K562 (cell line): ENCODE measurements at regions not wholly inside any gene's neighbourhood (a gene's known extent, or its start where the extent isn't known, plus 50 kb on each side); places are given as distances from the start of the nearest gene placed in this dataset.

Experiments used
- AFF1 ChIP-seq, 2 experiments: fragments of 450-650 bp; IDR thresholded peaks; 2 replicates each; pipeline ENCODE4 v1.6.1; 2018; ENCODE audit warnings: mild to moderate bottlenecking in 2 of 2, low read depth in 1 of 2; ENCODE audit not compliant: partially characterized antibody in 2 of 2
- BCLAF1 ChIP-seq, 2 experiments: fragments of 450-650 bp in 1 of 2; IDR thresholded peaks; 2 replicates each; pipeline ENCODE4 v1.6.1; 2011 to 2017; ENCODE audit warnings: low read depth in 2 of 2, antibody characterized with exemption in 1 of 2, borderline replicate concordance in 1 of 2, low read length in 1 of 2, mild to moderate bottlenecking in 1 of 2, mixed read lengths in 1 of 2; ENCODE audit not compliant: control insufficient read depth in 1 of 2
- CHD2 ChIP-seq: IDR thresholded peaks from 2 replicates; pipeline ENCODE4 v1.6.1; 2011; ENCODE audit warnings: low read depth, low read length
- EP400 ChIP-seq: fragments of 450-650 bp; IDR thresholded peaks from 2 replicates; pipeline ENCODE4 v1.6.1; 2017; ENCODE audit warnings: antibody characterized with exemption, mild to moderate bottlenecking, moderate library complexity
- ESRRA ChIP-seq: fragments of 450-650 bp; IDR thresholded peaks from 2 replicates; pipeline ENCODE4 v1.6.1; 2014; ENCODE audit warnings: low read depth, mild to moderate bottlenecking, moderate library complexity, borderline replicate concordance
- GABPA ChIP-seq: fragments of 200-800 bp; sonication (Bioruptor generic); conservative IDR thresholded peaks from 2 replicates; pipeline ENCODE4 v1.6.1; 2016; ENCODE audit warnings: low read depth, missing genetic modification characterization, missing compliant biosample characterization
- HDAC6 ChIP-seq: IDR thresholded peaks from 2 replicates; pipeline ENCODE4 v1.6.1; 2012; ENCODE audit warnings: low read depth, mild to moderate bottlenecking, control low read depth, inconsistent platforms, low read length, moderate library complexity
- HMGXB4 ChIP-seq: sonication (generic); formaldehyde crosslinking; IDR thresholded peaks from 2 replicates; pipeline ENCODE4 v1.8.1; 2023; ENCODE audit warnings: mild to moderate bottlenecking, missing genetic modification reagents
- LEF1 ChIP-seq: fragments of 450-650 bp; IDR thresholded peaks from 2 replicates; pipeline ENCODE4 v1.6.1; 2016; ENCODE audit warnings: mild to moderate bottlenecking
- NCOA1 ChIP-seq: fragments of 450-650 bp; IDR thresholded peaks from 2 replicates; pipeline ENCODE4 v1.6.1; 2016; ENCODE audit warnings: low read depth
- NCOR1 ChIP-seq: fragments of 450-650 bp; IDR thresholded peaks from 2 replicates; pipeline ENCODE4 v1.6.1; 2016; ENCODE audit warnings: mild to moderate bottlenecking, moderate library complexity
- NR1H2 ChIP-seq: sonication (generic); formaldehyde crosslinking; IDR thresholded peaks from 2 replicates; pipeline ENCODE4 v1.4.0; 2020; ENCODE audit warnings: mild to moderate bottlenecking, missing genetic modification reagents
- NR4A1 ChIP-seq, 2 experiments: fragments of 250-450 bp in 1 of 2; fragments of 450-650 bp in 1 of 2; sonication (Bioruptor Pico) in 1 of 2; IDR thresholded peaks; 2 replicates each; pipeline versions ENCODE4 v1.4.0 to v1.6.1; 2016 to 2020; ENCODE audit warnings: mild to moderate bottlenecking in 2 of 2, missing compliant biosample characterization in 1 of 2, missing genetic modification characterization in 1 of 2, moderate library complexity in 1 of 2
- NRF1 ChIP-seq, 2 experiments: fragments of 450-650 bp; IDR thresholded peaks in 1 of 2; conservative IDR thresholded peaks in 1 of 2; 2 replicates each; pipeline ENCODE4 v1.6.1; 2014; ENCODE audit warnings: mild to moderate bottlenecking in 2 of 2
- PHF21A ChIP-seq: fragments of 450-650 bp; IDR thresholded peaks from 2 replicates; pipeline ENCODE4 v1.6.1; 2017; ENCODE audit warnings: low read depth, borderline replicate concordance
- POLR2AphosphoS2 ChIP-seq: IDR thresholded peaks from 2 replicates; pipeline ENCODE4 v1.6.1; 2012; ENCODE audit warnings: low read length, improper control_type of control experiment
- RBFOX2 ChIP-seq: fragments of 200-400 bp; formaldehyde crosslinking; IDR thresholded peaks from 2 replicates; pipeline ENCODE4 v1.6.1; 2017; ENCODE audit warnings: low read depth, mild to moderate bottlenecking, low read length, moderate library complexity
- SMARCE1 ChIP-seq: fragments of 450-650 bp; IDR thresholded peaks from 2 replicates; pipeline ENCODE4 v1.7.1; 2016; ENCODE audit warnings: mild to moderate bottlenecking
- ZFX ChIP-seq: sonication (generic); formaldehyde crosslinking; IDR thresholded peaks from 2 replicates; pipeline ENCODE4 v1.8.0; 2022; ENCODE audit warnings: mild to moderate bottlenecking, missing genetic modification reagents, moderate library complexity

GRCh38 chr6:28747631-28748157 lies 176.1 kb downstream of the TRIM27 start (continued):
- TF ChIP-seq AFF1 (IDR thresholded peaks at IDR 0.05; ENCODE audit: low read depth in 1 of 2, partially characterized antibody in 2 of 2), result peak; percentile 55 to 88
- peak; percentile 63 for TF ChIP-seq LEF1
- TF ChIP-seq HDAC6, result peak; percentile 49; the same call in 1 of the 2 replicates
- peak; percentile 68 to 76 for TF ChIP-seq NRF1 (conservative IDR thresholded peaks at IDR 0.05 in 1 of 2, IDR thresholded peaks at IDR 0.05 in 1 of 2)
- TF ChIP-seq HMGXB4, result peak; percentile 93; the same call in 1 of the 2 replicates
- peak; percentile 34; the same call in 1 of the 2 replicates for TF ChIP-seq ZFX (CRISPR knock-in tag)
- peak; percentile 69 for TF ChIP-seq SMARCE1
- peak; percentile 65 for TF ChIP-seq EP400
- TF ChIP-seq POLR2AphosphoS2, result no peak
- TF ChIP-seq NR1H2 (CRISPR knock-in tag), result no peak
- peak; percentile 59 for TF ChIP-seq NCOA1
- TF ChIP-seq PHF21A, result peak; percentile 81; the same call in 1 of the 2 replicates
- peak; percentile 61 for TF ChIP-seq NCOR1
- TF ChIP-seq BCLAF1 (IDR thresholded peaks at IDR 0.05; ENCODE audit: borderline replicate concordance in 1 of 2, control insufficient read depth in 1 of 2, low read depth in 2 of 2, low read length in 1 of 2), result peak in 1 of 2 experiments; percentile 89; a peak in 1 of 4 replicates
- TF ChIP-seq CHD2, result 0 out of 2 replicates have a peak, but pooled peaks have one; percentile 52
- TF ChIP-seq NR4A1 (CRISPR knock-in tag; IDR thresholded peaks at IDR 0.05), result no peak
- peak; percentile 65 for TF ChIP-seq NR4A1 (tag; IDR thresholded peaks at IDR 0.05)
- TF ChIP-seq RBFOX2, result 0 out of 2 replicates have a peak, but pooled peaks have one; percentile 32
- TF ChIP-seq GABPA, result no peak; the same call in 1 of the 2 replicates
- peak; percentile 72 for TF ChIP-seq ESRRA
